Body of pancreas (tissue), 4 donors: ENCODE measurements at regions not wholly inside any gene's neighbourhood (a gene's known extent, or its start where the extent isn't known, plus 50 kb on each side); places are given as distances from the start of the nearest gene placed in this dataset.
"Not testable (repeated sequence)": the region's sequence is repeated elsewhere in the genome, so short reads cannot be mapped to it uniquely, and the experiment has no call there.

Source experiments
- CTCF ChIP-seq, 7 experiments: fragments of 450-650 bp in 4 of 7; fragments of 200-600 bp in 3 of 7; sonication (generic) in 3 of 7; IDR thresholded peaks; one replicate each; pipeline ENCODE4 v1.5.1; 2016 to 2019; ENCODE audit warnings: antibody characterized with exemption in 7 of 7
- POLR2A ChIP-seq, 3 donors: fragments of 450-650 bp; IDR thresholded peaks; one replicate each; pipeline ENCODE4 v1.6.1; 2016; ENCODE audit warnings: antibody characterized with exemption in 3 of 3, mild to moderate bottlenecking in 2 of 3

- TF ChIP-seq CTCF, POLR2A (IDR thresholded peaks at IDR 0.05): not testable (repeated sequence)
Measured at GRCh38 chr13:108064372-108064771, 151.0 kb downstream of the LIG4 start.
